B cell (primary cell): ENCODE measurements at regions not wholly inside any gene's neighbourhood (a gene's known extent, or its start where the extent isn't known, plus 50 kb on each side); places are given as distances from the start of the nearest gene placed in this dataset.

ENCODE experiments used
- ATAC-seq: fragments of 200-7000 bp; cut with Tn5 transposase; one replicate; pipeline ENCODE4 v1.10.0; 2021; ENCODE audit warnings: low read depth, mild to moderate bottlenecking, moderate number of reproducible peaks, moderate library complexity
- CTCF ChIA-PET: fragments of 350-600 bp; sonication (Branson Sonifier 250); formaldehyde crosslinking; loops from one replicate; lab custom pipeline; 2021; ENCODE audit warnings: antibody characterized with exemption, inconsistent platforms; lab: Charles Lee
- POLR2A ChIA-PET: fragments of 350-600 bp; sonication (Branson Sonifier 250); formaldehyde crosslinking; loops from one replicate; lab custom pipeline; 2021; ENCODE audit warnings: antibody characterized with exemption; lab: Charles Lee
- DNase-seq: peaks from one replicate; pipeline ENCODE4 v3.0.0; 2013
- H2AFZ ChIP-seq: 2 replicates; pipeline ENCODE4 v1.6.1; 2012; ENCODE audit warnings: mild to moderate bottlenecking, low read depth, low read length; ENCODE audit not compliant: insufficient read depth, poor library complexity, severe bottlenecking
- H3K27ac ChIP-seq, 2 donors: 1 replicate in 1 of 2; 2 replicates in 1 of 2; pipeline ENCODE4 v1.5.1; 2012 to 2013; ENCODE audit warnings: low read length in 2 of 2, mild to moderate bottlenecking in 2 of 2, moderate library complexity in 1 of 2
- H3K27me3 ChIP-seq, 4 experiments: fragments of 200-600 bp in 1 of 4; sonication (generic) in 1 of 4; replicated peaks in 1 of 4; 1 replicate in 2 of 4; 2 replicates in 2 of 4; pipeline versions ENCODE4 v1.6.1 to v1.7.0; 2013 to 2016; ENCODE audit warnings: low read length in 3 of 4, mild to moderate bottlenecking in 2 of 4, mixed read lengths in 1 of 4, moderate library complexity in 1 of 4; ENCODE audit not compliant: insufficient read depth in 4 of 4, control insufficient read depth in 3 of 4; ENCODE audit errors: control extremely low read depth in 1 of 4
- H3K36me3 ChIP-seq, 2 experiments: replicated peaks in 1 of 2; 1 replicate in 1 of 2; 2 replicates in 1 of 2; pipeline versions ENCODE4 v1.6.1 to v1.7.1; 2013; ENCODE audit warnings: low read length in 1 of 2; ENCODE audit not compliant: insufficient read depth in 2 of 2, control insufficient read depth in 1 of 2; ENCODE audit errors: control extremely low read depth in 1 of 2, extremely low read depth in 1 of 2
- H3K4me1 ChIP-seq, 2 donors: fragments of 200-600 bp in 1 of 2; sonication (generic) in 1 of 2; 1 replicate in 1 of 2; 2 replicates in 1 of 2; pipeline versions ENCODE4 v1.5.1 to v1.6.1; 2013 to 2017; ENCODE audit warnings: low read length in 2 of 2; ENCODE audit not compliant: control insufficient read depth in 2 of 2, insufficient read depth in 2 of 2
- H3K4me2 ChIP-seq: replicated peaks from 2 replicates; pipeline ENCODE3; 2012; ENCODE audit warnings: mild to moderate bottlenecking, low read depth, low read length; ENCODE audit not compliant: poor library complexity, severe bottlenecking
- H3K4me3 ChIP-seq, 5 experiments: fragments of 200-600 bp in 1 of 5; sonication (generic) in 1 of 5; 1 replicate in 3 of 5; 2 replicates in 2 of 5; pipeline versions ENCODE4 v1.5.1 to v1.7.0; 2011 to 2016; ENCODE audit warnings: low read length in 4 of 5, mild to moderate bottlenecking in 4 of 5, low read depth in 2 of 5, control low read depth in 1 of 5, moderate library complexity in 1 of 5; ENCODE audit not compliant: insufficient read depth in 1 of 5; ENCODE audit errors: control extremely low read depth in 1 of 5, extremely low read depth in 1 of 5
- H3K79me2 ChIP-seq: fragments of 200-600 bp; sonication (generic); one replicate; pipeline ENCODE4 v1.6.0; 2016; ENCODE audit warnings: low read length; ENCODE audit not compliant: control insufficient read depth, insufficient read depth
- H3K9ac ChIP-seq: fragments of 200-600 bp; sonication (generic); 2 replicates; pipeline ENCODE4 v1.6.1; 2017; ENCODE audit warnings: mild to moderate bottlenecking, low read length, moderate library complexity
- H3K9me3 ChIP-seq, 3 donors: one replicate each; pipeline versions ENCODE4 v1.6.1 to v1.7.1; 2013; ENCODE audit warnings: low read length in 2 of 3; ENCODE audit not compliant: control insufficient read depth in 2 of 3, insufficient read depth in 1 of 3; ENCODE audit errors: control extremely low read depth in 1 of 3
- H4K20me1 ChIP-seq: 2 replicates; pipeline ENCODE4 v1.6.0; 2012; ENCODE audit warnings: mild to moderate bottlenecking, low read length; ENCODE audit not compliant: insufficient read depth, control insufficient read depth, poor library complexity, severe bottlenecking
- H3K27ac Mint-ChIP-seq: one replicate; pipeline ENCODE4 v1.8.0; 2021; ENCODE audit warnings: mixed read lengths
- H3K27me3 Mint-ChIP-seq: one replicate; pipeline ENCODE4 v1.8.0; 2021; ENCODE audit warnings: mixed read lengths
- H3K4me1 Mint-ChIP-seq: one replicate; pipeline ENCODE4 v1.8.0; 2021; ENCODE audit warnings: mixed read lengths
- H3K4me3 Mint-ChIP-seq: one replicate; pipeline ENCODE4 v1.8.0; 2021; ENCODE audit warnings: mixed read lengths
- H3K9me3 Mint-ChIP-seq: one replicate; pipeline ENCODE4 v1.8.0; 2022; ENCODE audit warnings: mixed read lengths; ENCODE audit not compliant: insufficient read depth
- EZH2 ChIP-seq: IDR thresholded peaks from 2 replicates; pipeline ENCODE4 v1.6.1; 2012; ENCODE audit warnings: borderline replicate concordance, low read depth, mild to moderate bottlenecking, moderate library complexity, low read length; ENCODE audit not compliant: insufficient read depth, poor library complexity, severe bottlenecking
- WGBS: methylation state at CpG from one replicate; pipeline ENCODE4 v1.1.5; 2013; ENCODE audit warnings: missing lambda C conversion rate; ENCODE audit not compliant: insufficient coverage; 5-methylcytosine and 5-hydroxymethylcytosine counted together
- intact Hi-C: fragments of 100-400 bp; cut with micrococcal nuclease; formaldehyde crosslinking; loops from one replicate; pipeline ENCODE4 v1.10.0; 2022
- TF ChIP-seq, protein P1 (sequence below): fragments of 200-600 bp; IDR thresholded peaks from one replicate; pipeline ENCODE4 v1.8.0; 2022; ENCODE audit warnings: antibody characterized with exemption, mild to moderate bottlenecking

DNA sequence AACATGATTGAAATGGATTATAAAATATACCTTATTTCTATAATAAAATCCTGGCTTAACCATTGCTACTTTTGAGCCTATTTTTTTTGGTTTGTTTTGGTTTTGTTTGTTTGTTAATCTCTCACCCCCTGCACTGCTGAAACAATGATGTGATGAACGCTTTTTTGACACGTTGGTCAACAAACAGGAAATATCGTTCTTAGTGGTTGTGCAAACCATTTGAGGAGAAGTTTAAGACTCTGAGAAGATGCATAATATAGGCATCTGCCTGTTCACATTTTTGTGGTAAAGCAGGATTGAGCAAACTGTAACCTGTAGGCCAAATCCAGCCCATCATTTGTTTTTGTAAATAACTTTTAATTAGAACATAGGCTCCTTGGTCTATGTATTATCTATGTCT, 75.5 kb upstream of the MDFIC2 start:
- no peak overlapping the region for H3K4me2 ChIP-seq
- no peaks in the 10 kb centered on the region for H3K4me1 Mint-ChIP-seq
- H3K27ac ChIP-seq: no peak overlapping the region
- ATAC-seq: no peak
- no peaks in the 10 kb centered on the region for H3K79me2 ChIP-seq
- H3K27me3 ChIP-seq: no peaks in the 10 kb centered on the region
- H4K20me1 ChIP-seq: no peaks in the 10 kb centered on the region
- WGBS: 100% methylated on average over 1 of the region's 3 CpGs
- peaks cover 2% of the 10 kb centered on the region for H3K9me3 Mint-ChIP-seq
- intact Hi-C loops: no loop called here
- H3K36me3 ChIP-seq: no peaks in the 10 kb centered on the region
- ChIA-PET CTCF (no interaction called here), POLR2A (no interaction called here)
- H3K27me3 Mint-ChIP-seq: peaks cover 9% of the 10 kb centered on the region
- no peaks in the 10 kb centered on the region for H3K9me3 ChIP-seq
- no peak overlapping the region for H3K27ac Mint-ChIP-seq
- H3K9ac ChIP-seq: no peak overlapping the region
- no peak overlapping the region for H3K4me3 Mint-ChIP-seq
- H2AFZ ChIP-seq: no peak overlapping the region
- no peak overlapping the region for H3K4me3 ChIP-seq
- H3K4me1 ChIP-seq: no peaks in the 10 kb centered on the region
- TF ChIP-seq, protein P1, sequence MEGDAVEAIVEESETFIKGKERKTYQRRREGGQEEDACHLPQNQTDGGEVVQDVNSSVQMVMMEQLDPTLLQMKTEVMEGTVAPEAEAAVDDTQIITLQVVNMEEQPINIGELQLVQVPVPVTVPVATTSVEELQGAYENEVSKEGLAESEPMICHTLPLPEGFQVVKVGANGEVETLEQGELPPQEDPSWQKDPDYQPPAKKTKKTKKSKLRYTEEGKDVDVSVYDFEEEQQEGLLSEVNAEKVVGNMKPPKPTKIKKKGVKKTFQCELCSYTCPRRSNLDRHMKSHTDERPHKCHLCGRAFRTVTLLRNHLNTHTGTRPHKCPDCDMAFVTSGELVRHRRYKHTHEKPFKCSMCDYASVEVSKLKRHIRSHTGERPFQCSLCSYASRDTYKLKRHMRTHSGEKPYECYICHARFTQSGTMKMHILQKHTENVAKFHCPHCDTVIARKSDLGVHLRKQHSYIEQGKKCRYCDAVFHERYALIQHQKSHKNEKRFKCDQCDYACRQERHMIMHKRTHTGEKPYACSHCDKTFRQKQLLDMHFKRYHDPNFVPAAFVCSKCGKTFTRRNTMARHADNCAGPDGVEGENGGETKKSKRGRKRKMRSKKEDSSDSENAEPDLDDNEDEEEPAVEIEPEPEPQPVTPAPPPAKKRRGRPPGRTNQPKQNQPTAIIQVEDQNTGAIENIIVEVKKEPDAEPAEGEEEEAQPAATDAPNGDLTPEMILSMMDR: no peak
- no peak for TF ChIP-seq EZH2
- DNase-seq: no peak

DNA sequence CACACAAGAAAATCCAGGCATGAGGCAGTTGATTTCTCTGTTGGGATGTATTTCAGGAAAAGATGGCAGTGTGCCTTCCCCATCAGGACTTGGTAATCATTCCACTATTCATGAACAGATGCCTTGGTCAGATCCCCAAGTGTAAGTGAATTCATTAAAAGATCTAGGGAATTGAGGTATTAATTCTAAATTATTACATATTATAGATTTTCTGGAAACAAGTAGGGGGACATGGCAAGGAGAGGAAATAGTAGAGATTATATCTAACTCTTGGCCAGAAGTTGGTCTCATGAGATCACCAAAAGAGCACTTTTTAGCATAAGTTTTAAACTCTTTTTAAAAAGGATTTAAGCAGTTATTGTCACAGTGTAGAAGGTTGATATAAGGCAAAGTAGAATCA, 74.4 kb upstream of the MDFIC2 start:
- Histone ChIP-seq H3K4me3 (no peak overlapping the region), H2AFZ (no peak overlapping the region), H3K9me3 (no peaks in the 10 kb centered on the region), H3K27me3 (no peaks in the 10 kb centered on the region), H3K4me2 (no peak overlapping the region), H3K9ac (no peak overlapping the region), H4K20me1 (no peaks in the 10 kb centered on the region), H3K27ac (no peak overlapping the region), H3K4me1 (no peaks in the 10 kb centered on the region), H3K79me2 (no peaks in the 10 kb centered on the region), H3K36me3 (no peaks in the 10 kb centered on the region)
- Mint-ChIP-seq H3K4me1 (no peaks in the 10 kb centered on the region), H3K27me3 (peaks cover 4% of the 10 kb centered on the region), H3K9me3 (peaks cover 2% of the 10 kb centered on the region), H3K27ac (no peak overlapping the region), H3K4me3 (no peak overlapping the region)
- ChIA-PET POLR2A (no interaction called here), CTCF (no interaction called here)
- DNase-seq (no peak), ATAC-seq (no peak)
- TF ChIP-seq, protein P1: no peak
- TF ChIP-seq EZH2: no peak
- intact Hi-C loops: no loop called here
